HepG2 (cell line): ENCODE measurements at regions not wholly inside any gene's neighbourhood (a gene's known extent, or its start where the extent isn't known, plus 50 kb on each side); places are given as distances from the start of the nearest gene placed in this dataset.

Source experiments
- ATAC-seq: fragments of 200-7000 bp; cut with Tn5 transposase; 3 replicates; pipeline ENCODE4 v1.9.1; 2020; ENCODE audit warnings: mild to moderate bottlenecking, moderate library complexity
- BruUV-seq: library from RNA; stranded (reverse); fragments of 400-500 nt; replicated peaks from 2 replicates; lab custom pipeline; 2021; lab: Mats Ljungman, UMichigan
- CTCF ChIA-PET: fragments of 300-600 bp; formaldehyde crosslinking; extraction: SDS; loops from one replicate; lab custom pipeline; 2021; ENCODE audit warnings: low total read pairs, inconsistent platforms, low intra/inter-chr PET ratio; lab: Yijun Ruan, JAX
- POLR2A ChIA-PET: fragments of 350-600 bp; sonication (Branson Sonifier 250); formaldehyde crosslinking; loops from one replicate; lab custom pipeline; 2020; ENCODE audit warnings: antibody characterized with exemption, inconsistent platforms; lab: Yijun Ruan, JAX
- DNase-seq: peaks from one replicate; pipeline ENCODE4 v3.0.0-alpha.2; 2015; ENCODE audit warnings: low spot score
- FAIRE-seq: peaks from 3 replicates; lab custom pipeline; 2011; peaks lifted over from hg19 to GRCh38; lab: Jason Lieb, UNC
- H2AFZ ChIP-seq: one replicate; pipeline ENCODE4 v1.6.1; 2011; ENCODE audit warnings: low read length, inconsistent platforms
- H3K27ac ChIP-seq: fragments of 300-600 bp; 3 replicates; pipeline ENCODE4 v1.8.0; 2011; ENCODE audit warnings: mixed run types, mild to moderate bottlenecking, mixed read lengths, low read length, inconsistent platforms; ENCODE audit not compliant: insufficient read depth; ENCODE audit errors: extremely low read length
- H3K27me3 ChIP-seq, 2 experiments: fragments of 200-600 bp in 1 of 2; 2 replicates in 1 of 2; 3 replicates in 1 of 2; pipeline versions ENCODE4 v1.6.0 to v1.8.0; 2011; ENCODE audit warnings: low read length in 2 of 2, mild to moderate bottlenecking in 2 of 2, moderate library complexity in 2 of 2, inconsistent platforms in 1 of 2; ENCODE audit not compliant: insufficient read depth in 2 of 2, control insufficient read depth in 1 of 2
- H3K36me3 ChIP-seq, 2 experiments: fragments of 200-600 bp in 1 of 2; replicated peaks in 1 of 2; 2 replicates in 1 of 2; 3 replicates in 1 of 2; pipeline versions ENCODE4 v1.5.1 to v1.8.0; 2011; ENCODE audit warnings: low read length in 2 of 2, inconsistent platforms in 1 of 2; ENCODE audit not compliant: insufficient read depth in 2 of 2, control insufficient read depth in 1 of 2
- H3K4me1 ChIP-seq: 2 replicates; pipeline ENCODE4 v1.5.1; 2012; ENCODE audit warnings: low read length, inconsistent platforms; ENCODE audit not compliant: insufficient read depth
- H3K4me2 ChIP-seq: 2 replicates; pipeline ENCODE4 v1.6.0; 2011; ENCODE audit warnings: low read depth, low read length, inconsistent platforms
- H3K4me3 ChIP-seq, 3 experiments: fragments of 200-600 bp in 1 of 3; sonication (generic), shearing (Covaris generic) in 1 of 3; replicated peaks in 1 of 3; 2 replicates each; pipeline ENCODE4 v1.5.1; 2011 to 2016; ENCODE audit warnings: low read length in 3 of 3, inconsistent platforms in 2 of 3, low read depth in 2 of 3, mild to moderate bottlenecking in 2 of 3, control low read depth in 1 of 3, mixed read lengths in 1 of 3; ENCODE audit not compliant: insufficient read depth in 1 of 3
- H3K79me2 ChIP-seq: one replicate; pipeline ENCODE4 v1.6.1; 2011; ENCODE audit warnings: low read length, inconsistent platforms; ENCODE audit not compliant: insufficient read depth
- H3K9ac ChIP-seq: 2 replicates; pipeline ENCODE4 v1.6.0; 2011; ENCODE audit warnings: mild to moderate bottlenecking, low read depth, low read length, inconsistent platforms; ENCODE audit not compliant: insufficient read depth
- H3K9me3 ChIP-seq: 2 replicates; pipeline ENCODE4 v1.5.1; 2012; ENCODE audit warnings: mild to moderate bottlenecking, low read length
- H4K20me1 ChIP-seq: 2 replicates; pipeline ENCODE4 v1.6.0; 2011; ENCODE audit warnings: inconsistent platforms, mild to moderate bottlenecking, low read length, moderate library complexity; ENCODE audit not compliant: insufficient read depth
- ARID2 ChIP-seq: sonication (generic); formaldehyde crosslinking; IDR thresholded peaks from 2 replicates; pipeline ENCODE4 v1.8.1; 2022; ENCODE audit warnings: mild to moderate bottlenecking, missing genetic modification reagents, borderline replicate concordance
- HOXA5 ChIP-seq: sonication (generic); formaldehyde crosslinking; IDR thresholded peaks from 2 replicates; pipeline ENCODE4 v1.4.0; 2020; ENCODE audit warnings: missing genetic modification reagents
- KAT2B ChIP-seq: fragments of 150-350 bp; IDR thresholded peaks from 2 replicates; pipeline ENCODE4 v1.6.1; 2014; ENCODE audit warnings: low read depth, low read length, borderline replicate concordance
- SP2 ChIP-seq: sonication (generic); formaldehyde crosslinking; IDR thresholded peaks from 2 replicates; pipeline ENCODE4 v1.5.1; 2020; ENCODE audit warnings: mild to moderate bottlenecking, missing genetic modification reagents
- SRY ChIP-seq: sonication (generic); formaldehyde crosslinking; IDR thresholded peaks from 2 replicates; pipeline ENCODE4 v1.8.0; 2022; ENCODE audit warnings: mild to moderate bottlenecking, missing genetic modification reagents
- ZFY ChIP-seq: sonication (generic); formaldehyde crosslinking; IDR thresholded peaks from 2 replicates; pipeline ENCODE4 v1.4.0; 2020; ENCODE audit warnings: missing genetic modification reagents
- ZNF333 ChIP-seq: sonication (generic); formaldehyde crosslinking; IDR thresholded peaks from 2 replicates; pipeline ENCODE4 v1.4.0; 2020; ENCODE audit warnings: mild to moderate bottlenecking, missing genetic modification reagents, borderline replicate concordance
- ZNF615 ChIP-seq: sonication (generic); formaldehyde crosslinking; IDR thresholded peaks from 2 replicates; pipeline ENCODE4 v1.5.0; 2020; ENCODE audit warnings: mild to moderate bottlenecking, missing genetic modification reagents, borderline replicate concordance
- ZNF781 ChIP-seq: sonication (generic); formaldehyde crosslinking; IDR thresholded peaks from 2 replicates; pipeline ENCODE4 v1.5.1; 2020; ENCODE audit warnings: borderline replicate concordance, mild to moderate bottlenecking, missing genetic modification reagents; ENCODE audit errors: not compliant biosample characterization
- WGBS: methylation state at CpG from one replicate; pipeline ENCODE4 v1.1.6; 2017; ENCODE audit warnings: low lambda C conversion rate; 5-methylcytosine and 5-hydroxymethylcytosine counted together
- in situ Hi-C: cut with HindIII; loops from 2 replicates; pipeline ENCODE4 v1.10.0; 2017; ENCODE audit warnings: low pct_unique_long_range_greater_than_20kb; ENCODE audit not compliant: extremely low pct_ligation_motif_present
- intact Hi-C: fragments of 100-400 bp; cut with micrococcal nuclease; formaldehyde crosslinking; loops from one replicate; pipeline ENCODE4 v1.10.0; 2022; ENCODE audit not compliant: unreplicated experiment
- TF ChIP-seq, protein P1 (sequence below): fragments of 450-650 bp; IDR thresholded peaks from 2 replicates; pipeline ENCODE4 v1.6.1; 2017; ENCODE audit warnings: mild to moderate bottlenecking
- TF ChIP-seq, protein P2 (sequence below), 2 experiments: sonication (generic) in 1 of 2; formaldehyde crosslinking in 1 of 2; IDR thresholded peaks; 2 replicates each; pipeline versions ENCODE4 v1.5.1 to v1.6.1; 2011 to 2020; ENCODE audit warnings: borderline replicate concordance in 1 of 2, low read depth in 1 of 2, low read length in 1 of 2, mild to moderate bottlenecking in 1 of 2, missing genetic modification reagents in 1 of 2, moderate library complexity in 1 of 2

DNA sequence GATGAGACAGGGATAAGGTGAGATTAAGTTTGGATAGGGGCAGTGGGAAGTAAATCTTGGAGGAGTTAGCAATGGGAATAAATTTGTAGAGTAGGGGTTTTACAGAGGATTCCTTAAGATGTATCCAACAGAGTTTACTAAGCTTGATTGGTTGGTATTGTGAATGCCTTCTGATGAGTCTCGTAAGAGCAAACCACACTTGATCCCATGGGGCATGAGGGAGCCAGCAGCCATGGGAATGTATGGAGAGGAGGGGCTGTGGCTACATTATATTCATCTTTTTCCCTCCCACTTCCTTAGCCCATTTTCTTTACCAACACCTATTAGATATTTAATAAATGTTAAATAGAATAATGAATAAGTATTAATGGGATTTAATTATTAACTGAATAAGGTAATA, 126.6 kb upstream of the NDST3 start:
- no peaks in the 10 kb centered on the region for H3K79me2 ChIP-seq
- H3K4me2 ChIP-seq: no peak overlapping the region
- no peaks in the 10 kb centered on the region for H3K4me1 ChIP-seq
- no peaks in the 10 kb centered on the region for H3K9me3 ChIP-seq
- no peaks in the 10 kb centered on the region for H4K20me1 ChIP-seq
- ATAC-seq (no peak), FAIRE-seq (no peak), DNase-seq (no peak)
- ChIA-PET CTCF (no interaction called here), POLR2A (no interaction called here)
- H3K4me3 ChIP-seq: no peak overlapping the region
- in situ Hi-C loops (no loop called here), intact Hi-C loops (no loop called here)
- H2AFZ ChIP-seq: no peak overlapping the region
- no peak overlapping the region for H3K9ac ChIP-seq
- no peaks in the 10 kb centered on the region; a peak in 1 of 5 replicates for H3K27me3 ChIP-seq
- no peaks in the 10 kb centered on the region for H3K36me3 ChIP-seq
- TF ChIP-seq ARID2 (CRISPR knock-in tag) (no peak), KAT2B (no peak), ZNF781 (no peak), HOXA5 (CRISPR knock-in tag) (no peak), ZNF333 (CRISPR knock-in tag) (no peak), ZNF615 (CRISPR knock-in tag) (no peak), ZFY (CRISPR knock-in tag) (no peak), SRY (no peak), SP2 (CRISPR knock-in tag) (no peak)
- TF ChIP-seq, protein P1, sequence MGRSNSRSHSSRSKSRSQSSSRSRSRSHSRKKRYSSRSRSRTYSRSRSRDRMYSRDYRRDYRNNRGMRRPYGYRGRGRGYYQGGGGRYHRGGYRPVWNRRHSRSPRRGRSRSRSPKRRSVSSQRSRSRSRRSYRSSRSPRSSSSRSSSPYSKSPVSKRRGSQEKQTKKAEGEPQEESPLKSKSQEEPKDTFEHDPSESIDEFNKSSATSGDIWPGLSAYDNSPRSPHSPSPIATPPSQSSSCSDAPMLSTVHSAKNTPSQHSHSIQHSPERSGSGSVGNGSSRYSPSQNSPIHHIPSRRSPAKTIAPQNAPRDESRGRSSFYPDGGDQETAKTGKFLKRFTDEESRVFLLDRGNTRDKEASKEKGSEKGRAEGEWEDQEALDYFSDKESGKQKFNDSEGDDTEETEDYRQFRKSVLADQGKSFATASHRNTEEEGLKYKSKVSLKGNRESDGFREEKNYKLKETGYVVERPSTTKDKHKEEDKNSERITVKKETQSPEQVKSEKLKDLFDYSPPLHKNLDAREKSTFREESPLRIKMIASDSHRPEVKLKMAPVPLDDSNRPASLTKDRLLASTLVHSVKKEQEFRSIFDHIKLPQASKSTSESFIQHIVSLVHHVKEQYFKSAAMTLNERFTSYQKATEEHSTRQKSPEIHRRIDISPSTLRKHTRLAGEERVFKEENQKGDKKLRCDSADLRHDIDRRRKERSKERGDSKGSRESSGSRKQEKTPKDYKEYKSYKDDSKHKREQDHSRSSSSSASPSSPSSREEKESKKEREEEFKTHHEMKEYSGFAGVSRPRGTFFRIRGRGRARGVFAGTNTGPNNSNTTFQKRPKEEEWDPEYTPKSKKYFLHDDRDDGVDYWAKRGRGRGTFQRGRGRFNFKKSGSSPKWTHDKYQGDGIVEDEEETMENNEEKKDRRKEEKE: no peak
- TF ChIP-seq, protein P2, sequence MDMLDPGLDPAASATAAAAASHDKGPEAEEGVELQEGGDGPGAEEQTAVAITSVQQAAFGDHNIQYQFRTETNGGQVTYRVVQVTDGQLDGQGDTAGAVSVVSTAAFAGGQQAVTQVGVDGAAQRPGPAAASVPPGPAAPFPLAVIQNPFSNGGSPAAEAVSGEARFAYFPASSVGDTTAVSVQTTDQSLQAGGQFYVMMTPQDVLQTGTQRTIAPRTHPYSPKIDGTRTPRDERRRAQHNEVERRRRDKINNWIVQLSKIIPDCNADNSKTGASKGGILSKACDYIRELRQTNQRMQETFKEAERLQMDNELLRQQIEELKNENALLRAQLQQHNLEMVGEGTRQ (IDR thresholded peaks at IDR 0.05; ENCODE audit: low read depth, low read length): no peak
- TF ChIP-seq, protein P2 (CRISPR knock-in tag; IDR thresholded peaks at IDR 0.05; ENCODE audit: borderline replicate concordance): no peak
- whole genome bisulfite sequencing: 7% methylated on average over 1 of the region's 1 CpG
- H3K27ac ChIP-seq: no peak overlapping the region
- BruUV-seq: no TSS peak
